GM12875 (cell line): ENCODE measurements at regions not wholly inside any gene's neighbourhood (a gene's known extent, or its start where the extent isn't known, plus 50 kb on each side); places are given as distances from the start of the nearest gene placed in this dataset.

Source experiments
- H3K4me3 ChIP-seq: one replicate; pipeline ENCODE4 v1.5.1; 2011; ENCODE audit warnings: low read depth, low read length, control low read depth
- TF ChIP-seq, protein P1 (sequence below): IDR thresholded peaks from 2 replicates; pipeline ENCODE4 v1.5.1; 2011; ENCODE audit warnings: low read depth, mild to moderate bottlenecking, control low read depth, inconsistent platforms, low read length, moderate library complexity, borderline replicate concordance; ENCODE audit not compliant: insufficient read depth

DNA sequence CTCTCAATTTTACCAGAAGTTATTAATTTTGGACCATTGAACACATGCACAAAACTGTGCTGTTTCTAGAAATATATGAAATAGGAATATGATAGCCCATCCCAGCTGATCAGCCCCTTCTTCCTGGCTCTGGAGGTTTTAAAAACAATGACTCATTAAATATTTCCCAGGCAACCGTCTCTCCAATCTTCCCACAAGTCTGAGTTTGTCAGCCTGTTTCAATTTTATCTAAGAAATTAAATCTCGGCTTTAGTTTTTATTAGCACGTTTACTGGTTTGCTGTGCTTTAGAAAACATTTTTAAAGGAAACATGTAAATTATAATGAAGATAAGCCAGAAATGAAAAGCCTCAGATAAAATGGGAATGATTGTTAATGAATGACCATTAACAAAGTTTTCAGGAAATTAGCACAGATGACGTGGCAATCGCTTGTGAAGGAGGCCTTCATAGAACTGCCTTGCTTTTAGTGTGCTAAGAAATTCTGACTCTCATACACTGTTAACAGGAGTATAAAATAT, 89.3 kb upstream of the RAP1B start:
- no peak overlapping the region for H3K4me3 ChIP-seq
- TF ChIP-seq, protein P1, sequence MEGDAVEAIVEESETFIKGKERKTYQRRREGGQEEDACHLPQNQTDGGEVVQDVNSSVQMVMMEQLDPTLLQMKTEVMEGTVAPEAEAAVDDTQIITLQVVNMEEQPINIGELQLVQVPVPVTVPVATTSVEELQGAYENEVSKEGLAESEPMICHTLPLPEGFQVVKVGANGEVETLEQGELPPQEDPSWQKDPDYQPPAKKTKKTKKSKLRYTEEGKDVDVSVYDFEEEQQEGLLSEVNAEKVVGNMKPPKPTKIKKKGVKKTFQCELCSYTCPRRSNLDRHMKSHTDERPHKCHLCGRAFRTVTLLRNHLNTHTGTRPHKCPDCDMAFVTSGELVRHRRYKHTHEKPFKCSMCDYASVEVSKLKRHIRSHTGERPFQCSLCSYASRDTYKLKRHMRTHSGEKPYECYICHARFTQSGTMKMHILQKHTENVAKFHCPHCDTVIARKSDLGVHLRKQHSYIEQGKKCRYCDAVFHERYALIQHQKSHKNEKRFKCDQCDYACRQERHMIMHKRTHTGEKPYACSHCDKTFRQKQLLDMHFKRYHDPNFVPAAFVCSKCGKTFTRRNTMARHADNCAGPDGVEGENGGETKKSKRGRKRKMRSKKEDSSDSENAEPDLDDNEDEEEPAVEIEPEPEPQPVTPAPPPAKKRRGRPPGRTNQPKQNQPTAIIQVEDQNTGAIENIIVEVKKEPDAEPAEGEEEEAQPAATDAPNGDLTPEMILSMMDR, result no peak

- TF ChIP-seq, protein P1, result no peak
- no peak overlapping the region for H3K4me3 ChIP-seq
These were observed 88.7 kb upstream of the RAP1B start for GRCh38 chr12:68521848-68522502.

DNA sequence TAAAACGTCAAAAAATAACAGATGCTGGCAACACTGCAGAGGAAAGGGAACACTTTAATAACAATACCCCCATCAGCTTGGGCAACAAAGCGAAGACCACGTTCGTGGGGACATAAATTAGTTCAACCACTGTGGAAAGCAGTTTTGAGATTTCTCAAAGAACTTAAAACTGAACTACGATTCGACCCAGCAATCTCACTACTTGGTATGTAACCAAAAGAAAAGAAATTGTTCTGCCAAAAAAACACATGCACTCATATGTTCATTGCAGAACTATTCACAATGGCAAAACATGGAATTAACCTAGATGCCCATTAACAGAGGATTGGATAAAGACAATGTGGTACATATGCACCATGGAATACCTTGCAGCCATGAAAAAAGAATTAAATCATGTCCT, 81.2 kb upstream of the RAP1B start:
- H3K4me3 ChIP-seq, result no peak overlapping the region
- TF ChIP-seq, protein P1, result no peak

- TF ChIP-seq, protein P1, result no peak
- no peak overlapping the region for H3K4me3 ChIP-seq
These were observed 80.8 kb upstream of the RAP1B start for GRCh38 chr12:68529869-68530268.

DNA sequence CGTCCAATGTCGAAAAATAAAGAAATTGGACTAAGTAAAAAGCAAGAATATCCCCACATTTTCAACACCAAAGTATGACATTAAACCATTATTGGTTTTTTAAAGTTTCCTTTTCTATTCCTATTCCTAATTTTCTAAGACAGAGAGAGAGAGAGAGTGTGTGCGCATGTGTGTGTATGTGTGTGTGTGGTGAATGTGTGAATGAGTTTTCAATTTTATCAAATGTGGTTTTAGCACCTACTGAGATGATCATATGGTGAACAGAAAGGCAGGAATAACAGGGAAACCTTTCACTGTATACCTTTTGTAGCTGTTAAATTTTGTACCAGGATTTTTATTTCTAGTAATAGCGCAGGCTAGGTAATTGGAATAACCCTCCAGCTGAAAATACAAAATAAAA, 80.4 kb upstream of the RAP1B start:
- no peak overlapping the region for H3K4me3 ChIP-seq
- TF ChIP-seq, protein P1, result no peak

GRCh38 chr12:68530965-68531364, 79.7 kb upstream of the RAP1B start:
- TF ChIP-seq, protein P1, result no peak
- H3K4me3 ChIP-seq, result no peak overlapping the region

GRCh38 chr12:68532204-68532886, 78.4 kb upstream of the RAP1B start:
- TF ChIP-seq, protein P1, result no peak
- no peak overlapping the region for H3K4me3 ChIP-seq
